HUDEP-2 (cell line): ENCODE measurements at regions not wholly inside any gene's neighbourhood (a gene's known extent, or its start where the extent isn't known, plus 50 kb on each side); places are given as distances from the start of the nearest gene placed in this dataset.
"Not testable (repeated sequence)": the region's sequence is repeated elsewhere in the genome, so short reads cannot be mapped to it uniquely, and the experiment has no call there.

Source experiments
- DNase-seq, 76 experiments: peaks; one replicate each; lab custom pipeline; 2025; ENCODE audit not compliant: unreplicated experiment in 76 of 76; lab: John Stamatoyannopoulos, UW

- not testable (repeated sequence) for DNase-seq
These were observed 158.6 kb downstream of the ALDH8A1 start for GRCh38 chr6:134791243-134791843.

GRCh38 chr6:134787261-134787877 lies 162.5 kb downstream of the ALDH8A1 start:
- DNase-seq, result no peak

GRCh38 chr6:134784336-134784735 lies 165.6 kb downstream of the ALDH8A1 start:
- no peak for DNase-seq

GRCh38 chr6:134778431-134778830 lies 171.5 kb downstream of the ALDH8A1 start:
- no peak for DNase-seq

- no peak for DNase-seq
These were observed 175.7 kb downstream of the ALDH8A1 start for GRCh38 chr6:134774201-134774638.

- no peak for DNase-seq
These were observed 177.1 kb downstream of the ALDH8A1 start for GRCh38 chr6:134772671-134773360.

- DNase-seq, result no peak
These were observed 181.0 kb downstream of the ALDH8A1 start for GRCh38 chr6:134768931-134769330.

- DNase-seq, result no peak
These were observed 183.4 kb downstream of the ALDH8A1 start for GRCh38 chr6:134766497-134766896.

- DNase-seq, result no peak
These were observed 185.2 kb downstream of the ALDH8A1 start for GRCh38 chr6:134764741-134765140.

GRCh38 chr6:134763575-134763974 lies 186.3 kb downstream of the ALDH8A1 start:
- DNase-seq, result not testable (repeated sequence)

GRCh38 chr6:134758621-134759020 lies 191.3 kb downstream of the ALDH8A1 start:
- no peak for DNase-seq

- DNase-seq, result no peak
These were observed 192.0 kb downstream of the ALDH8A1 start for GRCh38 chr6:134757911-134758361.

- no peak for DNase-seq
These were observed 193.4 kb downstream of the ALDH8A1 start for GRCh38 chr6:134756374-134757025.

- no peak for DNase-seq
These were observed 195.7 kb downstream of the ALDH8A1 start for GRCh38 chr6:134754013-134754690.

GRCh38 chr6:134753001-134753400 lies 196.9 kb downstream of the ALDH8A1 start:
- DNase-seq, result no peak

- DNase-seq, result no peak
These were observed 197.5 kb downstream of the ALDH8A1 start for GRCh38 chr6:134752445-134752844.

- no peak for DNase-seq
These were observed 199.2 kb downstream of the ALDH8A1 start for GRCh38 chr6:134750669-134751068.

GRCh38 chr6:134748484-134748883 lies 201.4 kb downstream of the ALDH8A1 start:
- DNase-seq, result no peak

- not testable (repeated sequence) for DNase-seq
These were observed 202.7 kb downstream of the ALDH8A1 start for GRCh38 chr6:134747197-134747596.

- DNase-seq, result no peak
These were observed 203.8 kb downstream of the ALDH8A1 start for GRCh38 chr6:134746140-134746539.

GRCh38 chr6:134745192-134745591 lies 204.7 kb downstream of the ALDH8A1 start:
- not testable (repeated sequence) for DNase-seq
